ENCODE measurements at regions not wholly inside any gene's neighbourhood (a gene's known extent, or its start where the extent isn't known, plus 50 kb on each side); places are given as distances from the start of the nearest gene placed in this dataset.

GRCh38 chrX:115889121-115889890, 281.2 kb upstream of the AGTR2 start:
- CTCF ChIA-PET, result no interaction called here

More at GRCh38 chrX:115889121-115889890, 281.2 kb upstream of the AGTR2 start:
- no peak overlapping the region for H3K18ac ChIP-seq (ENCODE audit: low read depth, low read length)
- POLR2A ChIA-PET (ENCODE audit: unreplicated experiment), result no interaction called here
- no peak overlapping the region for H4K5ac ChIP-seq (ENCODE audit: low read depth, low read length)
- no peaks in the 10 kb centered on the region; the same call in 1 of the 2 replicates for H4K20me1 ChIP-seq (ENCODE audit: insufficient read depth, low read length)
- TF ChIP-seq RCOR1 (IDR thresholded peaks at IDR 0.05; ENCODE audit: insufficient replicate concordance, low read length) (no peak), FOS (IDR thresholded peaks at IDR 0.05; ENCODE audit: low read depth, low read length) (no peak), MAFK (IDR thresholded peaks at IDR 0.05; ENCODE audit: low read depth, low read length) (no peak), BHLHE40 (IDR thresholded peaks at IDR 0.05; ENCODE audit: low read depth, low read length) (no peak), MXI1 (IDR thresholded peaks at IDR 0.05; ENCODE audit: borderline replicate concordance, low read depth, low read length) (no peak), RAD21 (IDR thresholded peaks at IDR 0.05; ENCODE audit: low read length) (no peak), ELK1 (IDR thresholded peaks at IDR 0.05; ENCODE audit: borderline replicate concordance, low read depth, low read length) (no peak), NFE2L2 (IDR thresholded peaks at IDR 0.05; ENCODE audit: low read depth, low read length) (no peak), CEBPB (IDR thresholded peaks at IDR 0.05; ENCODE audit: low read depth, low read length) (no peak), SMC3 (IDR thresholded peaks at IDR 0.05; ENCODE audit: low read depth, low read length) (no peak), CTCF (conservative IDR thresholded peaks at IDR 0.05; ENCODE audit: low read depth, low read length) (no peak), POLR2A (IDR thresholded peaks at IDR 0.05; ENCODE audit: low read depth, low read length) (no peak), RFX5 (IDR thresholded peaks at IDR 0.05; ENCODE audit: low read depth, low read length) (no peak)
- TF ChIP-seq, protein P1, sequence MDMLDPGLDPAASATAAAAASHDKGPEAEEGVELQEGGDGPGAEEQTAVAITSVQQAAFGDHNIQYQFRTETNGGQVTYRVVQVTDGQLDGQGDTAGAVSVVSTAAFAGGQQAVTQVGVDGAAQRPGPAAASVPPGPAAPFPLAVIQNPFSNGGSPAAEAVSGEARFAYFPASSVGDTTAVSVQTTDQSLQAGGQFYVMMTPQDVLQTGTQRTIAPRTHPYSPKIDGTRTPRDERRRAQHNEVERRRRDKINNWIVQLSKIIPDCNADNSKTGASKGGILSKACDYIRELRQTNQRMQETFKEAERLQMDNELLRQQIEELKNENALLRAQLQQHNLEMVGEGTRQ (IDR thresholded peaks at IDR 0.05; ENCODE audit: low read depth, low read length), result no peak
- H2BK20ac ChIP-seq (ENCODE audit: low read depth, low read length), result no peak overlapping the region
- no peak overlapping the region for H2BK120ac ChIP-seq (ENCODE audit: low read depth, low read length)
- no peak overlapping the region for H2AK5ac ChIP-seq (ENCODE audit: low read depth, low read length)
- H4K91ac ChIP-seq (ENCODE audit: insufficient read depth, low read depth, low read length), result no peak overlapping the region
- dilution Hi-C loops (cut with HindIII; ENCODE audit: low sequenced_read_pairs, unreplicated experiment), result no loop called here
- no peak overlapping the region for H3K4me3 ChIP-seq (ENCODE audit: insufficient read depth, low read depth, low read length)
- H3K23ac ChIP-seq (ENCODE audit: low read depth, low read length), result no peak overlapping the region
- H3K9me3 ChIP-seq (ENCODE audit: control insufficient read depth, insufficient read depth, low read length), result peaks cover 2% of the 10 kb centered on the region; the same call in 1 of the 2 replicates
- in situ Hi-C loops (cut with MboI; ENCODE audit: low sequenced_read_pairs), result no loop called here
- 85% methylated on average over 15 of the region's 32 CpGs; no CpG with 5 or more reads in 1 of the 2 experiments for WGBS, 2 experiments (ENCODE audit: extremely low coverage in 2 of 2, insufficient read length in 1 of 2)
- H3K27me3 ChIP-seq (ENCODE audit: control insufficient read depth, insufficient read depth, low read length), result peaks cover 2% of the 10 kb centered on the region; the same call in 1 of the 2 replicates
- H2AFZ ChIP-seq (replicated peaks; ENCODE audit: low read length, poor library complexity), result no peak overlapping the region
- H3K56ac ChIP-seq (ENCODE audit: extremely low read depth, insufficient read depth, low read length), result no peak overlapping the region
- DNase-seq (no peak), ATAC-seq (ENCODE audit: low read depth) (no peak)
- no peak overlapping the region for H2BK5ac ChIP-seq (ENCODE audit: low read depth, low read length, poor library complexity, severe bottlenecking)
- H3K36me3 ChIP-seq (ENCODE audit: control insufficient read depth, insufficient read depth, low read length), result no peaks in the 10 kb centered on the region
- no peak overlapping the region for H2AK9ac ChIP-seq (replicated peaks; ENCODE audit: low read depth, low read length, poor library complexity)
- intact Hi-C loops (cut with micrococcal nuclease), result no loop called here
- H4K8ac ChIP-seq (ENCODE audit: low read depth in 2 of 2, low read length in 2 of 2), result no peak overlapping the region
- H3K9me1 ChIP-seq (ENCODE audit: insufficient read depth, low read length), result no peaks in the 10 kb centered on the region
- BruUV-seq (replicated peaks), result no TSS peak
- H3K4me1 ChIP-seq (ENCODE audit: control insufficient read depth, insufficient read depth, low read length), result no peaks in the 10 kb centered on the region
- no peak overlapping the region for H3K4ac ChIP-seq (ENCODE audit: low read depth, low read length)
- H3K27ac ChIP-seq (ENCODE audit: insufficient read depth, low read length), result no peak overlapping the region
- H3K9ac ChIP-seq (ENCODE audit: low read depth, low read length), result no peak overlapping the region
- H3K14ac ChIP-seq (replicated peaks; ENCODE audit: low read depth, low read length), result no peak overlapping the region
- no peaks in the 10 kb centered on the region for H3K79me1 ChIP-seq (ENCODE audit: low read depth in 1 of 2, low read length in 2 of 2)
- H2BK15ac ChIP-seq (ENCODE audit: low read depth, low read length), result no peak overlapping the region
- H3K4me2 ChIP-seq (ENCODE audit: low read depth, low read length), result no peak overlapping the region
